H9 (cell line): ENCODE measurements at regions not wholly inside any gene's neighbourhood (a gene's known extent, or its start where the extent isn't known, plus 50 kb on each side); places are given as distances from the start of the nearest gene placed in this dataset.

Source experiments
- DNase-seq: peaks from one replicate; pipeline ENCODE4 v3.0.0-alpha.2; 2017
- H2AFZ ChIP-seq: one replicate; pipeline ENCODE4 v1.6.1; 2013; ENCODE audit warnings: mild to moderate bottlenecking, low read length, control low read depth, moderate library complexity
- H2AK5ac ChIP-seq: 2 replicates; pipeline ENCODE4 v1.6.1; 2013; ENCODE audit warnings: low read length, control low read depth, mixed read lengths; ENCODE audit not compliant: insufficient read length
- H2BK120ac ChIP-seq: one replicate; pipeline ENCODE4 v1.6.1; 2013; ENCODE audit warnings: low read depth, mild to moderate bottlenecking, low read length, control low read depth, inconsistent platforms; ENCODE audit not compliant: poor library complexity, severe bottlenecking
- H2BK12ac ChIP-seq: 2 replicates; pipeline ENCODE4 v1.6.1; 2013; ENCODE audit warnings: low read length, control low read depth, mixed read lengths, low read depth; ENCODE audit not compliant: insufficient read length
- H2BK15ac ChIP-seq: 2 replicates; pipeline ENCODE4 v1.6.1; 2013; ENCODE audit warnings: low read depth, low read length, control low read depth
- H2BK20ac ChIP-seq: one replicate; pipeline ENCODE4 v1.6.1; 2013; ENCODE audit warnings: low read depth, mild to moderate bottlenecking, low read length, control low read depth, inconsistent platforms; ENCODE audit not compliant: poor library complexity, severe bottlenecking
- H2BK5ac ChIP-seq: 2 replicates; pipeline ENCODE4 v1.6.1; 2013; ENCODE audit warnings: low read length, control low read depth, mixed read lengths; ENCODE audit not compliant: insufficient read length
- H3K14ac ChIP-seq: 2 replicates; pipeline ENCODE4 v1.6.1; 2013; ENCODE audit warnings: low read length, control low read depth; ENCODE audit not compliant: insufficient read depth
- H3K18ac ChIP-seq: 2 replicates; pipeline ENCODE4 v1.6.1; 2013; ENCODE audit warnings: low read depth, mild to moderate bottlenecking, mixed read lengths, low read length, control low read depth; ENCODE audit not compliant: insufficient read length
- H3K23ac ChIP-seq: 2 replicates; pipeline ENCODE4 v1.6.1; 2013; ENCODE audit warnings: low read length, control low read depth, mixed read lengths, low read depth; ENCODE audit not compliant: insufficient read length
- H3K23me2 ChIP-seq: 2 replicates; pipeline ENCODE4 v1.6.1; 2013; ENCODE audit warnings: low read depth, mild to moderate bottlenecking, mixed read lengths, low read length, control low read depth; ENCODE audit not compliant: insufficient read length, poor library complexity, severe bottlenecking
- H3K27ac ChIP-seq: 2 replicates; pipeline ENCODE4 v1.5.1; 2013; ENCODE audit warnings: low read length, control low read depth, mixed read lengths, low read depth; ENCODE audit not compliant: insufficient read length
- H3K27me3 ChIP-seq: 2 replicates; pipeline ENCODE4 v1.6.1; 2013; ENCODE audit warnings: low read length, control low read depth, inconsistent platforms; ENCODE audit not compliant: insufficient read depth
- H3K4ac ChIP-seq: 2 replicates; pipeline ENCODE4 v1.6.1; 2013; ENCODE audit warnings: low read depth, mild to moderate bottlenecking, control low read depth, inconsistent platforms, low read length, moderate library complexity
- H3K4me1 ChIP-seq: 2 replicates; pipeline ENCODE4 v1.6.1; 2013; ENCODE audit warnings: low read length, control low read depth, inconsistent platforms; ENCODE audit not compliant: insufficient read depth
- H3K4me2 ChIP-seq: 2 replicates; pipeline ENCODE4 v1.6.1; 2013; ENCODE audit warnings: low read length, control low read depth, mixed read lengths; ENCODE audit not compliant: insufficient read length, insufficient read depth
- H3K56ac ChIP-seq: 2 replicates; pipeline ENCODE4 v1.6.1; 2013; ENCODE audit warnings: low read depth, mild to moderate bottlenecking, mixed read lengths, low read length, control low read depth; ENCODE audit not compliant: insufficient read length
- H3K79me1 ChIP-seq: 2 replicates; pipeline ENCODE4 v1.6.1; 2013; ENCODE audit warnings: low read depth, mild to moderate bottlenecking, moderate library complexity, low read length, control low read depth, inconsistent platforms; ENCODE audit not compliant: insufficient read depth, poor library complexity, severe bottlenecking
- H3K79me2 ChIP-seq: 2 replicates; pipeline ENCODE4 v1.6.1; 2013; ENCODE audit warnings: low read length, control low read depth, inconsistent platforms; ENCODE audit not compliant: insufficient read depth
- H3K9ac ChIP-seq: 2 replicates; pipeline ENCODE4 v1.6.1; 2013; ENCODE audit warnings: low read length, control low read depth, mixed read lengths; ENCODE audit not compliant: insufficient read length; ENCODE audit errors: extremely low read depth
- H3K9me3 ChIP-seq: one replicate; pipeline ENCODE4 v1.6.1; 2013; ENCODE audit warnings: low read depth, low read length, inconsistent platforms; ENCODE audit not compliant: control insufficient read depth
- H3T11ph ChIP-seq: one replicate; pipeline ENCODE4 v1.6.1; 2013; ENCODE audit warnings: mild to moderate bottlenecking, low read length, control low read depth, inconsistent platforms
- H4K20me1 ChIP-seq: one replicate; pipeline ENCODE4 v1.6.1; 2013; ENCODE audit not compliant: control insufficient read depth, insufficient read length, insufficient read depth
- H4K5ac ChIP-seq: 2 replicates; pipeline ENCODE4 v1.6.1; 2013; ENCODE audit warnings: low read depth, mild to moderate bottlenecking, mixed read lengths, low read length, control low read depth; ENCODE audit not compliant: insufficient read length
- H4K8ac ChIP-seq: replicated peaks from 2 replicates; pipeline ENCODE4 v1.6.1; 2013; ENCODE audit warnings: low read length, control low read depth, mixed read lengths, low read depth; ENCODE audit not compliant: insufficient read length
- H4K91ac ChIP-seq: 2 replicates; pipeline ENCODE4 v1.6.1; 2013; ENCODE audit warnings: low read depth, mild to moderate bottlenecking, moderate library complexity, mixed read lengths, low read length, control low read depth; ENCODE audit not compliant: insufficient read length
- H3K27ac Mint-ChIP-seq, 3 experiments: 2 replicates in 2 of 3; 3 replicates in 1 of 3; pipeline ENCODE4 v1.8.0; 2020 to 2021; ENCODE audit warnings: mixed read lengths in 3 of 3, mild to moderate bottlenecking in 1 of 3, moderate library complexity in 1 of 3
- H3K27me3 Mint-ChIP-seq: 2 replicates; pipeline ENCODE4 v1.8.0; 2021; ENCODE audit warnings: low read depth, mild to moderate bottlenecking, moderate library complexity, mixed read lengths
- H3K36me3 Mint-ChIP-seq, 3 experiments: 2 replicates in 2 of 3; 3 replicates in 1 of 3; pipeline ENCODE4 v1.8.0; 2020 to 2021; ENCODE audit warnings: low read depth in 3 of 3, mixed read lengths in 3 of 3; ENCODE audit not compliant: insufficient read depth in 1 of 3
- H3K4me1 Mint-ChIP-seq, 2 experiments: 2 replicates each; pipeline ENCODE4 v1.8.0; 2020; ENCODE audit warnings: mixed read lengths in 2 of 2
- H3K4me3 Mint-ChIP-seq, 2 experiments: 2 replicates in 1 of 2; 3 replicates in 1 of 2; pipeline ENCODE4 v1.8.0; 2020 to 2021; ENCODE audit warnings: mild to moderate bottlenecking in 2 of 2, mixed read lengths in 2 of 2, moderate library complexity in 1 of 2
- H3K9me3 Mint-ChIP-seq, 2 experiments: 2 replicates in 1 of 2; 3 replicates in 1 of 2; pipeline ENCODE4 v1.8.0; 2020; ENCODE audit warnings: mild to moderate bottlenecking in 2 of 2, mixed read lengths in 2 of 2, moderate library complexity in 1 of 2
- WGBS: extraction: QIAGEN DNeasy Blood & Tissue Kit; methylation state at CpG from one replicate; pipeline ENCODE4 v1.1.7; 2013; ENCODE audit warnings: missing lambda C conversion rate, low lambda C conversion rate, mixed read lengths; ENCODE audit not compliant: insufficient read length; ENCODE audit errors: extremely low coverage; 5-methylcytosine and 5-hydroxymethylcytosine counted together
- TF ChIP-seq, protein P1 (sequence below): fragments of 200-600 bp; sonication (generic); conservative IDR thresholded peaks from 3 replicates; pipeline ENCODE4 v1.8.0; 2021; ENCODE audit warnings: antibody characterized with exemption, mild to moderate bottlenecking

DNA sequence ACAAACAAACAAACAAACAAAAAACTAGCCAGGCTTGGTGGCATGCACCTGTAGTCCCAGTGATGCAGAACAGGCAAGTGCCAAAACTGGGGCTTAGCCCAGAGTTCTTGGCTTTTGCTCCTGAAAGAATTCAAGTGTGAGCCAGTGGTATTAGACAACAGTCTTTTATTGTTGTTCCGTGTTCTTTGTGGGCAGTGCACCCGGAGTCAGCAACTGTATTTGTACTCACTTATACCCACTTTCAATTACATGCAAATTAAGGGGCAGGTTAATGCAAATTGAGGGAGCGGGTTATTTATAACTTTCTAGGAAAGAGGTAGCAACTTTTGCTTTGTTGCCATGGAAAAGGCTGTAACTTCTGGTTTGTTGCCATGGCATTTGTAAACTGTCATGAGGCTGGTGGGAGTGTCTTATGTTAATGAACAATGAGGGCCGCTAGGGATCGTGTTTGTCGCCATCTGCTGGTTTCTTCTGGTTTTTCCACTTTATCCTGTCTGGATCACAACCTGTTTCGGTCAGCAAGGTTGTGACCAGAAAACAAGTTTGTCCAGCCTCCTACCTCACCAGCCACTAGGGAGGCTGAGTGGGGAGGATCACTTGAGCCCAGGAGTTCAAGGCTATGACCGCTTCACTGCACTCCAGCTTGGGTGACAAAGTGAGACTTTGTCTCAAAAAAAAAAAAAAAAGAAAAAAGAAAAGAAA lies 88.8 kb upstream of the ESX1 start:
- Histone ChIP-seq H3K27me3 (no peaks in the 10 kb centered on the region), H2BK5ac (no peak overlapping the region), H3K4me1 (no peaks in the 10 kb centered on the region), H4K20me1 (no peaks in the 10 kb centered on the region), H4K8ac (no peak overlapping the region), H3K4ac (no peak overlapping the region), H2AFZ (no peak overlapping the region), H3K4me2 (no peak overlapping the region), H3K18ac (no peak overlapping the region), H2BK120ac (no peak overlapping the region), H2BK20ac (no peak overlapping the region), H2BK12ac (no peak overlapping the region), H3K23ac (no peak overlapping the region), H3K9me3 (no peaks in the 10 kb centered on the region), H3T11ph (no peak overlapping the region), H3K27ac (no peak overlapping the region), H3K79me2 (no peaks in the 10 kb centered on the region), H4K5ac (no peak overlapping the region), H3K14ac (no peak overlapping the region), H3K79me1 (no peaks in the 10 kb centered on the region), H3K56ac (no peak overlapping the region), H2BK15ac (no peak overlapping the region), H2AK5ac (no peak overlapping the region), H3K9ac (no peak overlapping the region), H3K23me2 (no peaks in the 10 kb centered on the region), H4K91ac (no peak overlapping the region)
- Mint-ChIP-seq H3K27me3 (peaks cover 8% of the 10 kb centered on the region), H3K36me3 (no peaks in the 10 kb centered on the region), H3K4me3 (no peak overlapping the region), H3K27ac (peak overlapping the region in 1 of 3 experiments; percentile 68; a peak in 1 of 7 replicates), H3K4me1 (peaks cover 4 to 5% of the 10 kb centered on the region in 2 experiments; a peak in 1 of 4 replicates), H3K9me3 (peaks cover 0 to 59% of the 10 kb centered on the region in 2 experiments; a peak in 2 of 5 replicates)
- WGBS, result no CpG with 5 or more reads among the region's 8 CpGs
- DNase-seq, result peak; percentile 77
- TF ChIP-seq, protein P1, sequence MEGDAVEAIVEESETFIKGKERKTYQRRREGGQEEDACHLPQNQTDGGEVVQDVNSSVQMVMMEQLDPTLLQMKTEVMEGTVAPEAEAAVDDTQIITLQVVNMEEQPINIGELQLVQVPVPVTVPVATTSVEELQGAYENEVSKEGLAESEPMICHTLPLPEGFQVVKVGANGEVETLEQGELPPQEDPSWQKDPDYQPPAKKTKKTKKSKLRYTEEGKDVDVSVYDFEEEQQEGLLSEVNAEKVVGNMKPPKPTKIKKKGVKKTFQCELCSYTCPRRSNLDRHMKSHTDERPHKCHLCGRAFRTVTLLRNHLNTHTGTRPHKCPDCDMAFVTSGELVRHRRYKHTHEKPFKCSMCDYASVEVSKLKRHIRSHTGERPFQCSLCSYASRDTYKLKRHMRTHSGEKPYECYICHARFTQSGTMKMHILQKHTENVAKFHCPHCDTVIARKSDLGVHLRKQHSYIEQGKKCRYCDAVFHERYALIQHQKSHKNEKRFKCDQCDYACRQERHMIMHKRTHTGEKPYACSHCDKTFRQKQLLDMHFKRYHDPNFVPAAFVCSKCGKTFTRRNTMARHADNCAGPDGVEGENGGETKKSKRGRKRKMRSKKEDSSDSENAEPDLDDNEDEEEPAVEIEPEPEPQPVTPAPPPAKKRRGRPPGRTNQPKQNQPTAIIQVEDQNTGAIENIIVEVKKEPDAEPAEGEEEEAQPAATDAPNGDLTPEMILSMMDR, result peak; percentile 69
